OCI-LY3 (cell line): ENCODE measurements at regions not wholly inside any gene's neighbourhood (a gene's known extent, or its start where the extent isn't known, plus 50 kb on each side); places are given as distances from the start of the nearest gene placed in this dataset.

Source experiments
- H2AFZ ChIP-seq: fragments of 200-600, 300-600 bp; shearing (Covaris generic); 2 replicates; pipeline ENCODE4 v1.6.0; 2014; ENCODE audit warnings: antibody characterized with exemption, low read depth, low read length
- H3K27ac ChIP-seq: fragments of 200-600, 300-600 bp; sonication (generic); 2 replicates; pipeline ENCODE4 v1.5.1; 2014; ENCODE audit warnings: mild to moderate bottlenecking, low read length, moderate library complexity, mixed read lengths
- H3K27me3 ChIP-seq: fragments of 200-600, 300-600 bp; sonication (generic); 2 replicates; pipeline ENCODE4 v1.6.1; 2014; ENCODE audit warnings: low read depth, low read length, mixed read lengths
- H3K36me3 ChIP-seq: fragments of 200-600, 300-600 bp; sonication (generic); replicated peaks from 2 replicates; pipeline ENCODE3; 2014; ENCODE audit warnings: low read depth, low read length, mixed read lengths
- H3K4me1 ChIP-seq: fragments of 300-600, 200-600 bp; sonication (generic); 2 replicates; pipeline ENCODE4 v1.6.1; 2014; ENCODE audit warnings: low read length, mixed read lengths
- H3K4me2 ChIP-seq: fragments of 200-600, 300-600 bp; sonication (generic); 2 replicates; pipeline ENCODE4 v1.6.1; 2014; ENCODE audit warnings: low read length, mixed read lengths
- H3K4me3 ChIP-seq: fragments of 300-600, 200-600 bp; sonication (generic); 2 replicates; pipeline ENCODE4 v1.5.1; 2014; ENCODE audit warnings: antibody characterized with exemption, mild to moderate bottlenecking, low read length, moderate library complexity
- H3K79me2 ChIP-seq: fragments of 300-600, 200-600 bp; shearing (Covaris generic); 2 replicates; pipeline ENCODE4 v1.6.1; 2014; ENCODE audit warnings: mild to moderate bottlenecking, low read length, mixed read lengths
- H3K9ac ChIP-seq: fragments of 300-600, 200-600 bp; shearing (Covaris generic); 2 replicates; pipeline ENCODE4 v1.6.0; 2014; ENCODE audit warnings: mild to moderate bottlenecking, low read length, moderate library complexity
- H3K9me3 ChIP-seq: fragments of 200-600, 300-600 bp; shearing (Covaris generic); 2 replicates; pipeline ENCODE4 v1.6.1; 2014; ENCODE audit warnings: low read length, mixed read lengths; ENCODE audit not compliant: insufficient read depth
- H4K20me1 ChIP-seq: fragments of 200-600, 300-600 bp; sonication (generic); 2 replicates; pipeline ENCODE4 v1.6.1; 2016; ENCODE audit warnings: low read length, mixed read lengths; ENCODE audit not compliant: insufficient read depth
- EZH2phosphoT487 ChIP-seq: fragments of 200-600 bp; shearing (Covaris generic); IDR thresholded peaks from 2 replicates; pipeline ENCODE4 v1.6.1; 2018; ENCODE audit warnings: antibody characterized with exemption, mixed run types, low read depth
- TF ChIP-seq, protein P1 (sequence below): fragments of 200-600, 300-600 bp; sonication (generic); IDR thresholded peaks from 2 replicates; pipeline ENCODE4 v1.5.1; 2014; ENCODE audit warnings: antibody characterized with exemption, low read length, low read depth

DNA sequence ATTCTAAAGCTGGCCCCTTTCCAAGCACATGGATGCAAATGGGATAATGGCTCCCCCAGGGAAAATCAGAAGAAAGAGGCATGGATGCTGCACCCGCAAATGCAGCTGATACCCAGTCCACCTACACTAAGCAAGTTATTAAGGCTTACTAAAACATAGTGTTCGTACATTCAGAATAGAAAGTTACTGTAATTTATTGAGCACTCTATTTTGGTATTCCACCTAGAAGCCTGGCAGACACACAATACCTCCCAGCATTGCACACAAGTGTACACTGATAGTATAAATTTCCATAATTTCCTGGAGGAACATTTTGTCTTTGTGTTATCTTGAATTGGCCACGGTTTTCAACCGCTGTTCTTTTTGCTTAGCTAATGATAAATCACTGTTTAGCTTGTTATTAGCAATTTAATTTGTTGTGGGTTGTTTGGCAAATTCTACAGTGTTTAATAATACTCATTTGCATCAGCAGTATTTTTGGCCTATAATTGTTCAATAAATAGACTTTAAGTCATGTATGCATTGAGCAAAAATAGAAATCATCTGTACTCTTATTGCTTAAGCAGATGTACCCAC lies 94.5 kb upstream of the MRI1 start:
- H3K36me3 ChIP-seq: peaks cover 8% of the 10 kb centered on the region
- TF ChIP-seq, protein P1, sequence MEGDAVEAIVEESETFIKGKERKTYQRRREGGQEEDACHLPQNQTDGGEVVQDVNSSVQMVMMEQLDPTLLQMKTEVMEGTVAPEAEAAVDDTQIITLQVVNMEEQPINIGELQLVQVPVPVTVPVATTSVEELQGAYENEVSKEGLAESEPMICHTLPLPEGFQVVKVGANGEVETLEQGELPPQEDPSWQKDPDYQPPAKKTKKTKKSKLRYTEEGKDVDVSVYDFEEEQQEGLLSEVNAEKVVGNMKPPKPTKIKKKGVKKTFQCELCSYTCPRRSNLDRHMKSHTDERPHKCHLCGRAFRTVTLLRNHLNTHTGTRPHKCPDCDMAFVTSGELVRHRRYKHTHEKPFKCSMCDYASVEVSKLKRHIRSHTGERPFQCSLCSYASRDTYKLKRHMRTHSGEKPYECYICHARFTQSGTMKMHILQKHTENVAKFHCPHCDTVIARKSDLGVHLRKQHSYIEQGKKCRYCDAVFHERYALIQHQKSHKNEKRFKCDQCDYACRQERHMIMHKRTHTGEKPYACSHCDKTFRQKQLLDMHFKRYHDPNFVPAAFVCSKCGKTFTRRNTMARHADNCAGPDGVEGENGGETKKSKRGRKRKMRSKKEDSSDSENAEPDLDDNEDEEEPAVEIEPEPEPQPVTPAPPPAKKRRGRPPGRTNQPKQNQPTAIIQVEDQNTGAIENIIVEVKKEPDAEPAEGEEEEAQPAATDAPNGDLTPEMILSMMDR: no peak
- TF ChIP-seq EZH2phosphoT487: no peak
- no peaks in the 10 kb centered on the region for H4K20me1 ChIP-seq

DNA sequence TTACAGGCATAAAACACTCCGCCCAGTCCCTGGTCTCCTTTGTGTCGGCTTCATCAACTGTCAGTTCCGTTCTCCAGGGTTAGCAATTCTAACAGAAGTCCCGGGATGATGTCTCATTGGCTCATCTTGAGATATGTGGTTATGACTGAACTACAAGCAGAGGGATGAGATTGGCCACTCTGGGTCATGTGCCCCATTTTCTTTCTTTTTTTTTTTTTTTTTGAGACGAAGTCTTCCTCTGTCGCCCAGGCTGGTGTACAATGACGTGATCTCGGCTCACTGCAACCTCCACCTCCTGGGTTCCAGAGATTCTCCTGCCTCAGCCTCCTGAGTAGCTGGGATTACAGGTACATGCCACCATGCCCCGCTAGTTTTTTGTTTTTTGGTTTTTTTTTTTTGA lies 95.4 kb upstream of the MRI1 start:
- H3K79me2 ChIP-seq: no peaks in the 10 kb centered on the region
- no peak overlapping the region for H3K9ac ChIP-seq
- no peak overlapping the region for H3K4me2 ChIP-seq
- H4K20me1 ChIP-seq: no peaks in the 10 kb centered on the region
- no peak overlapping the region for H3K27ac ChIP-seq
- no peak for TF ChIP-seq EZH2phosphoT487
- TF ChIP-seq, protein P1: no peak
- H3K4me1 ChIP-seq: peaks cover 24% of the 10 kb centered on the region
- peaks cover 12% of the 10 kb centered on the region for H3K36me3 ChIP-seq
- peaks cover 5% of the 10 kb centered on the region; the same call in 1 of the 2 replicates for H3K9me3 ChIP-seq
- no peak overlapping the region for H3K4me3 ChIP-seq
- H2AFZ ChIP-seq: no peak overlapping the region
- no peaks in the 10 kb centered on the region for H3K27me3 ChIP-seq

More for the DNA sequence above, 94.5 kb upstream of the MRI1 start:
- Histone ChIP-seq H3K27ac (no peak overlapping the region), H3K9me3 (peaks cover 5% of the 10 kb centered on the region; the same call in 1 of the 2 replicates), H2AFZ (no peak overlapping the region), H3K4me3 (no peak overlapping the region), H3K79me2 (no peaks in the 10 kb centered on the region), H3K4me1 (peaks cover 16% of the 10 kb centered on the region), H3K4me2 (no peak overlapping the region), H3K27me3 (no peaks in the 10 kb centered on the region), H3K9ac (no peak overlapping the region)

DNA sequence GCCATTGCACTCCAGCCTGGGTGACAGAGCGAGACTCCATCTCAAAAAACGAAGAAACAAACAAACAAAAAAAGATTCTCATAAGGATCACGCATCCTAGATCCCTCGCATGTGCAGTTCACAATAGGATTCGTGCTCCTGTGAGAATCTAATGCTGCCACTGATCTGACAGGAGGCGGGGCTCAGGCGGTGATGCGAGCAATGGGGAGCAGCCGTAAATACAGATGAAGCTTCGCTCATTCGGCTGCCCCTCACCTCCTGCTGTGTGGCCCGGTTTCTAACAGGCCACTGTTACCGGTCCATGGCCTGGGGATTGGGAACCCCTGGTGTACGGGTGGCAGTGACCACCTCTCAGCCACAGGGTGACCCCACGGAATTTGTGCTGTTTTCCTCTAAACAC lies 98.2 kb upstream of the MRI1 start:
- no peak overlapping the region for H3K4me2 ChIP-seq
- no peak overlapping the region for H3K9ac ChIP-seq
- H3K79me2 ChIP-seq: no peaks in the 10 kb centered on the region
- peaks cover 3% of the 10 kb centered on the region; the same call in 1 of the 2 replicates for H3K27me3 ChIP-seq
- H3K4me1 ChIP-seq: peaks cover 20% of the 10 kb centered on the region
- peaks cover 3% of the 10 kb centered on the region for H3K36me3 ChIP-seq
- H4K20me1 ChIP-seq: no peaks in the 10 kb centered on the region
- H3K9me3 ChIP-seq: no peaks in the 10 kb centered on the region
- TF ChIP-seq EZH2phosphoT487: no peak
- TF ChIP-seq, protein P1: no peak
- no peak overlapping the region for H3K27ac ChIP-seq
- no peak overlapping the region for H3K4me3 ChIP-seq
- no peak overlapping the region for H2AFZ ChIP-seq

DNA sequence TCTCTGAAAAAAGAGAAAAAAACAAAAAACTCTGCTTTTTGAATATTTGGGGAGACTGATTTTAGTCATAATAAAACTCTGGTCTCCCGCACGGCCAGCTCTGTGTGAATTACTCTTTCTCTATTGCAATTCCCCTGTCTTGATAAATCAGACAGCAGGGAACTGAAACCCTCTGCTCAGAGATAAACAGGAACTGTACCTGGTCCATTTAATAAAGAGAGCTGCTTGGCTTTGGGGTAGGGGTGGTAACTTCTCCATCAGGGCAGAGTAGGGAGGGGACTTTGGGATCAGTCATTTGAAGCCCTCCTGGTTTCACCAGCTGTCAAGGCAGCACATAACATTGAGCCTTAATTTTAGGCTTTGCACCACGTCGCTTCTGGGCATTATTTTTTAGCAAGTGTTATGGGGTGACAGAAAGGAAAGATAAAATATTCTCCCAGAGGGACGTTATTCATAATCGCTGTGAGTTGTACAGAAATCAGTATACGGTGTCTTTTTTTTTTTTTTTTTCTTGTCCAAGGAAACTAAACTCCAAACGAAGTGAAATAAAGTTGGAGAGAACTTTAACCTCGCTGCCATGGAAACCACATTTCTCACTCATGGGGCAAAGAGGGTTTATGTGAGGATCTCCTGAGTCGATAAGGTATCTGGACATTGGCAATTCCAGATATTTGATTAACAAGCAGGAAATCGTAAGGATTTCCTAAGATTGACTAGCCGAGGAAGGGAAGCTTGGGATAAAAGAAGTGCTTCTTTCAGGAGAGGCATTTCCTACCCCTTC lies 99.0 kb upstream of the MRI1 start:
- H3K9me3 ChIP-seq: no peaks in the 10 kb centered on the region
- peaks cover 20% of the 10 kb centered on the region for H3K4me1 ChIP-seq
- peaks cover 3% of the 10 kb centered on the region for H3K36me3 ChIP-seq
- peak overlapping the region; percentile 36 for H3K4me3 ChIP-seq
- no peak overlapping the region for H2AFZ ChIP-seq
- H3K79me2 ChIP-seq: no peaks in the 10 kb centered on the region
- H3K27me3 ChIP-seq: peaks cover 3% of the 10 kb centered on the region; the same call in 1 of the 2 replicates
- no peaks in the 10 kb centered on the region for H4K20me1 ChIP-seq
- peak overlapping the region; percentile 60 for H3K4me2 ChIP-seq
- TF ChIP-seq, protein P1: no peak
- peak; percentile 76; the same call in 1 of the 2 replicates for TF ChIP-seq EZH2phosphoT487
- peak overlapping the region; percentile 59 for H3K27ac ChIP-seq
- H3K9ac ChIP-seq: 0 out of 2 replicates have a peak overlapping the region, but pooled peaks have one; percentile 9
